Panc1 (cell line): ENCODE measurements at regions not wholly inside any gene's neighbourhood (a gene's known extent, or its start where the extent isn't known, plus 50 kb on each side); places are given as distances from the start of the nearest gene placed in this dataset.

Source experiments
- ATAC-seq: fragments of 200-7000 bp; cut with Tn5 transposase; 2 replicates; pipeline ENCODE4 v1.9.1; 2020; ENCODE audit warnings: mild to moderate bottlenecking, moderate library complexity
- BruUV-seq: library from RNA; stranded (reverse); fragments of 400-500 nt; replicated peaks from 2 replicates; lab custom pipeline; 2021; lab: Mats Ljungman, UMichigan
- CTCF ChIA-PET: fragments of 300-600 bp; sonication (Branson Sonifier 250); formaldehyde crosslinking; loops from one replicate; lab custom pipeline; 2022; ENCODE audit warnings: antibody characterized with exemption; lab: Charles Lee
- POLR2A ChIA-PET: fragments of 300-600 bp; sonication (Branson Sonifier 250); formaldehyde crosslinking; loops from one replicate; lab custom pipeline; 2022; ENCODE audit warnings: antibody characterized with exemption; lab: Charles Lee
- DNase-seq: peaks from one replicate; pipeline ENCODE4 v3.0.0-alpha.2; 2010; ENCODE audit warnings: low read depth, low spot score
- H3K27ac ChIP-seq: 2 replicates; pipeline ENCODE4 v1.5.1; 2011; ENCODE audit warnings: mild to moderate bottlenecking, low read length, inconsistent platforms
- H3K27me3 ChIP-seq: fragments of 200-500 bp; sonication (Bioruptor generic); 2 replicates; pipeline ENCODE4 v1.6.0; 2014; ENCODE audit warnings: low read length, inconsistent platforms; ENCODE audit not compliant: control insufficient read depth, insufficient read depth
- H3K36me3 ChIP-seq: fragments of 200-500 bp; sonication (Bioruptor generic); 2 replicates; pipeline ENCODE4 v1.5.1; 2014; ENCODE audit warnings: inconsistent platforms, mild to moderate bottlenecking, low read length, moderate library complexity; ENCODE audit not compliant: control insufficient read depth, insufficient read depth
- H3K4me1 ChIP-seq: 2 replicates; pipeline ENCODE4 v1.5.1; 2011; ENCODE audit warnings: inconsistent platforms, mild to moderate bottlenecking, low read length, moderate library complexity; ENCODE audit not compliant: control insufficient read depth, insufficient read depth
- H3K4me3 ChIP-seq, 2 experiments: 2 replicates each; pipeline ENCODE4 v1.5.1; 2011 to 2012; ENCODE audit warnings: low read depth in 2 of 2, low read length in 2 of 2, mild to moderate bottlenecking in 2 of 2, inconsistent platforms in 1 of 2, moderate library complexity in 1 of 2
- H3K9me3 ChIP-seq: fragments of 200-500 bp; sonication (Bioruptor generic); 2 replicates; pipeline ENCODE4 v1.5.1; 2014; ENCODE audit warnings: low read depth, mild to moderate bottlenecking, inconsistent platforms, low read length, moderate library complexity; ENCODE audit not compliant: control insufficient read depth, insufficient read depth
- POLR2AphosphoS5 ChIP-seq: IDR thresholded peaks from 2 replicates; pipeline ENCODE4 v1.6.1; 2012; ENCODE audit warnings: mild to moderate bottlenecking, low read depth, low read length, moderate library complexity
- SIN3A ChIP-seq: IDR thresholded peaks from 2 replicates; pipeline ENCODE4 v1.6.1; 2012; ENCODE audit warnings: low read depth, mild to moderate bottlenecking, low read length, moderate library complexity, borderline replicate concordance; ENCODE audit not compliant: insufficient read depth
- TCF7L2 ChIP-seq: IDR thresholded peaks from 2 replicates; pipeline ENCODE4 v1.6.1; 2011; ENCODE audit warnings: mild to moderate bottlenecking, low read depth, low read length, inconsistent platforms
- in situ Hi-C: cut with HindIII; loops from 2 replicates; pipeline ENCODE4 v1.10.0; 2016; ENCODE audit warnings: low sequenced_read_pairs, low pct_unique_long_range_greater_than_20kb
- intact Hi-C: fragments of 100-400 bp; cut with micrococcal nuclease; formaldehyde crosslinking; loops from one replicate; pipeline ENCODE4 v1.10.0; 2022; ENCODE audit not compliant: unreplicated experiment
- TF ChIP-seq, protein P1 (sequence below): fragments of 450-650 bp; IDR thresholded peaks from 2 replicates; pipeline ENCODE4 v1.5.1; 2017; ENCODE audit warnings: mild to moderate bottlenecking
- TF ChIP-seq, protein P2 (sequence below), 2 experiments: IDR thresholded peaks; 2 replicates each; pipeline ENCODE4 v1.6.1; 2011 to 2012; ENCODE audit warnings: low read depth in 2 of 2, control low read depth in 1 of 2, low read length in 1 of 2, mild to moderate bottlenecking in 1 of 2, moderate library complexity in 1 of 2; ENCODE audit not compliant: insufficient read depth in 1 of 2

DNA sequence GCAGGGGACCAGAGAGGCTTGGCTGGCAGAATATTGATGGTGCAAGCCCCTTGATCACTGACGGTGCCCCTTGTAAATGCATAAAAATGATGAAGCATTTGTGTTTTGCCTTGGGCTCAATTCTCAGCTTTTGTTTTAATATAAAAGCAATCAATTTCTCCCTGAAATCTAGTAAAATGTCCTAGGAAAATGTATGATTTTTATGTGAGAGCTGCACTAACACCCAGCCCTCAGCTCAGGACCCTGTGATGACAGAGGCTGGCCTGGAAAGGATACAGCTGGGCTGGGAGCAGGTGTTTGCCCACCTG, 84.7 kb upstream of the PHACTR3 start:
- in situ Hi-C loops, result no loop called here
- CTCF ChIA-PET, result interaction anchor here (0.6 kb wide), 1 partner anchor 795 kb away, joined by 3 read pairs; no protein-coding TSS in a partner anchor
- no peak overlapping the region for H3K4me3 ChIP-seq

DNA sequence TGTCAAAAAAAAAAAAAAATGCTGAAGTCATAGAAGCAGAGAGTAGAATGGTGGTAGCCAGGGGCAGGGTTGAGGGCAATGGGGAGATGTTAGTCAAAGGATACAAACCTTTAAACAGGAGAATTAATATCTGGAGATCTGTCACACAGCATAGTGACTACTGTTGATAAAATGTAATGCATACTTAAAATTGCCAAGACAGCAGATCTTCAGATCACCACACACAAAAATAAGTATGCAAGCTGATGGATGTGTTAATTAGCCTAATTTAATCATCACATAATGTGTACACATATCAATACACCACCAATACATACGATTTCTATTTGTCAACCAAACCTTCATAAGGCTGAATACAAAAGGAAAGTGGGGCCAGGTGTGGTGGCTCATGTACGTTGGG, 83.5 kb upstream of the PHACTR3 start:
- BruUV-seq, result no TSS peak
- CTCF ChIA-PET, result no interaction called here
- H3K36me3 ChIP-seq, result no peaks in the 10 kb centered on the region

More for the DNA sequence above, 84.7 kb upstream of the PHACTR3 start:
- Histone ChIP-seq H3K4me1 (no peaks in the 10 kb centered on the region), H3K27ac (no peak overlapping the region), H3K9me3 (no peaks in the 10 kb centered on the region), H3K27me3 (peaks cover 16% of the 10 kb centered on the region), H3K36me3 (no peaks in the 10 kb centered on the region)
- TF ChIP-seq, protein P1, sequence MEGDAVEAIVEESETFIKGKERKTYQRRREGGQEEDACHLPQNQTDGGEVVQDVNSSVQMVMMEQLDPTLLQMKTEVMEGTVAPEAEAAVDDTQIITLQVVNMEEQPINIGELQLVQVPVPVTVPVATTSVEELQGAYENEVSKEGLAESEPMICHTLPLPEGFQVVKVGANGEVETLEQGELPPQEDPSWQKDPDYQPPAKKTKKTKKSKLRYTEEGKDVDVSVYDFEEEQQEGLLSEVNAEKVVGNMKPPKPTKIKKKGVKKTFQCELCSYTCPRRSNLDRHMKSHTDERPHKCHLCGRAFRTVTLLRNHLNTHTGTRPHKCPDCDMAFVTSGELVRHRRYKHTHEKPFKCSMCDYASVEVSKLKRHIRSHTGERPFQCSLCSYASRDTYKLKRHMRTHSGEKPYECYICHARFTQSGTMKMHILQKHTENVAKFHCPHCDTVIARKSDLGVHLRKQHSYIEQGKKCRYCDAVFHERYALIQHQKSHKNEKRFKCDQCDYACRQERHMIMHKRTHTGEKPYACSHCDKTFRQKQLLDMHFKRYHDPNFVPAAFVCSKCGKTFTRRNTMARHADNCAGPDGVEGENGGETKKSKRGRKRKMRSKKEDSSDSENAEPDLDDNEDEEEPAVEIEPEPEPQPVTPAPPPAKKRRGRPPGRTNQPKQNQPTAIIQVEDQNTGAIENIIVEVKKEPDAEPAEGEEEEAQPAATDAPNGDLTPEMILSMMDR, result peak; percentile 38
- TF ChIP-seq POLR2AphosphoS5, result no peak
- DNase-seq, result no peak
- no TSS peak for BruUV-seq
- intact Hi-C loops, result no loop called here
- POLR2A ChIA-PET, result no interaction called here
- ATAC-seq, result no peak

More for the DNA sequence above, 83.5 kb upstream of the PHACTR3 start:
- H3K4me3 ChIP-seq, result no peak overlapping the region
- POLR2A ChIA-PET, result no interaction called here
- no peak overlapping the region for H3K27ac ChIP-seq
- no peak for ATAC-seq
- TF ChIP-seq, protein P2, sequence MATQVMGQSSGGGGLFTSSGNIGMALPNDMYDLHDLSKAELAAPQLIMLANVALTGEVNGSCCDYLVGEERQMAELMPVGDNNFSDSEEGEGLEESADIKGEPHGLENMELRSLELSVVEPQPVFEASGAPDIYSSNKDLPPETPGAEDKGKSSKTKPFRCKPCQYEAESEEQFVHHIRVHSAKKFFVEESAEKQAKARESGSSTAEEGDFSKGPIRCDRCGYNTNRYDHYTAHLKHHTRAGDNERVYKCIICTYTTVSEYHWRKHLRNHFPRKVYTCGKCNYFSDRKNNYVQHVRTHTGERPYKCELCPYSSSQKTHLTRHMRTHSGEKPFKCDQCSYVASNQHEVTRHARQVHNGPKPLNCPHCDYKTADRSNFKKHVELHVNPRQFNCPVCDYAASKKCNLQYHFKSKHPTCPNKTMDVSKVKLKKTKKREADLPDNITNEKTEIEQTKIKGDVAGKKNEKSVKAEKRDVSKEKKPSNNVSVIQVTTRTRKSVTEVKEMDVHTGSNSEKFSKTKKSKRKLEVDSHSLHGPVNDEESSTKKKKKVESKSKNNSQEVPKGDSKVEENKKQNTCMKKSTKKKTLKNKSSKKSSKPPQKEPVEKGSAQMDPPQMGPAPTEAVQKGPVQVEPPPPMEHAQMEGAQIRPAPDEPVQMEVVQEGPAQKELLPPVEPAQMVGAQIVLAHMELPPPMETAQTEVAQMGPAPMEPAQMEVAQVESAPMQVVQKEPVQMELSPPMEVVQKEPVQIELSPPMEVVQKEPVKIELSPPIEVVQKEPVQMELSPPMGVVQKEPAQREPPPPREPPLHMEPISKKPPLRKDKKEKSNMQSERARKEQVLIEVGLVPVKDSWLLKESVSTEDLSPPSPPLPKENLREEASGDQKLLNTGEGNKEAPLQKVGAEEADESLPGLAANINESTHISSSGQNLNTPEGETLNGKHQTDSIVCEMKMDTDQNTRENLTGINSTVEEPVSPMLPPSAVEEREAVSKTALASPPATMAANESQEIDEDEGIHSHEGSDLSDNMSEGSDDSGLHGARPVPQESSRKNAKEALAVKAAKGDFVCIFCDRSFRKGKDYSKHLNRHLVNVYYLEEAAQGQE (IDR thresholded peaks at IDR 0.05; ENCODE audit: insufficient read depth in 1 of 2, low read depth in 2 of 2, low read length in 1 of 2), result no peak
- TF ChIP-seq TCF7L2 (no peak), POLR2AphosphoS5 (no peak), SIN3A (no peak)
- TF ChIP-seq, protein P1, result no peak
- intact Hi-C loops, result no loop called here
- no peak for DNase-seq
- peaks cover 21% of the 10 kb centered on the region for H3K27me3 ChIP-seq
- H3K9me3 ChIP-seq, result no peaks in the 10 kb centered on the region
- no peaks in the 10 kb centered on the region for H3K4me1 ChIP-seq
- in situ Hi-C loops, result no loop called here
